Astrocyte of the cerebellum (primary cell): ENCODE measurements at regions not wholly inside any gene's neighbourhood (a gene's known extent, or its start where the extent isn't known, plus 50 kb on each side); places are given as distances from the start of the nearest gene placed in this dataset.
A peak's percentile ranks its signal among the peaks of the same experiment; 100 is the strongest.

Experiments used
- DNase-seq: peaks from one replicate; pipeline ENCODE4 v3.0.0-alpha.2; 2011; ENCODE audit warnings: low read depth
- H3K4me3 ChIP-seq: 2 replicates; pipeline ENCODE4 v1.5.1; 2011; ENCODE audit warnings: mild to moderate bottlenecking, low read depth, low read length, moderate library complexity
- CTCF ChIP-seq: IDR thresholded peaks from 2 replicates; pipeline ENCODE4 v1.5.1; 2012; ENCODE audit warnings: low read length, low read depth, moderate library complexity, mild to moderate bottlenecking; ENCODE audit errors: missing control alignments
- in situ Hi-C: cut with HindIII; loops from 2 replicates; pipeline ENCODE4 v1.10.0; 2017; ENCODE audit warnings: low sequenced_read_pairs

DNA sequence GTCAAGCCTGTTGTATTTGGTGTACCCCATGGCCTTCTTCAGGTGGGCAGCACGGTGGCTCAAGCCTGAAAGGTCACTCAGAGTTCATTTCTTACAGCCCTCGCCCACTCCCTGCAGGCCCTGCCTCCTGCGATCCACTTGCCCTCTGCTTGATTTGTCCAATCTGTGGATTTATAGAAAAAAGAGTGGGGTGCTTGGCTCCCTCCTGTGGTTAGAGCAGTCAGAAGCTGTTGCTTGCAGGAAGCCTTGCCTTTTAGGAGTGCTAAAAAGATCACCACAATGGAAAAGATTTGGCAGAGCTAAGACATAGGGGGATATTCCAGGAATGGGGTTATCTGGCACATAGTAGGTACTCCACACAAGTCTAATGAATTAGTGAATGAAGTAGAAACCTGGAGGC, 108.0 kb upstream of the TRABD2B start:
- TF ChIP-seq CTCF, result no peak
- in situ Hi-C loops, result no loop called here
- no peak for DNase-seq
- H3K4me3 ChIP-seq, result no peak overlapping the region

DNA sequence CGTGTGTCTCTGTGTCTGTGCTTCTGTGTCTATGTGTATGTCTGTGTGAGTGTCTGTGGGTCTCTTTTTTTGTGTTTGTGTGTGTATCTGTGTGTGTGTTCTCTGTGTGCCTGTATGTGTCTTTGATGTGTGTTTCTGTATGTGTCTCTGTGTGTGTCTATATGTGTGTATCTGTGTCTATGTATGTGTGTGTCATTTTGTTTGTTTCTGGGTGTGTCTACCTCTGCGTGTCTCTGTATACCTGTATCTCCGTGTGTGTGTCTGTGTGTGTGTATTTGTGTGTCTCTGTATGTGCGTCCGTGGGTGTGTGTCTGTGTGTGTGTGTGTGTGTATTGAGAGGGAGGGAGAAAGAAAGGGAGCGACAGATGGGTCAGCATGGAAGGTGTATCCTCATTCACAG, 106.3 kb upstream of the TRABD2B start:
- H3K4me3 ChIP-seq, result no peak overlapping the region
- DNase-seq, result no peak
- in situ Hi-C loops, result no loop called here
- TF ChIP-seq CTCF, result no peak

- no peak for DNase-seq
- in situ Hi-C loops, result no loop called here
- TF ChIP-seq CTCF, result no peak
These were observed 105.6 kb upstream of the TRABD2B start for GRCh38 chr1:48102766-48103165.

GRCh38 chr1:48099072-48099773, 102.0 kb upstream of the TRABD2B start:
- in situ Hi-C loops, result no loop called here
- no peak for DNase-seq
- H3K4me3 ChIP-seq, result no peak overlapping the region
- no peak for TF ChIP-seq CTCF

More at GRCh38 chr1:48102766-48103165, 105.6 kb upstream of the TRABD2B start:
- H3K4me3 ChIP-seq, result no peak overlapping the region

DNA sequence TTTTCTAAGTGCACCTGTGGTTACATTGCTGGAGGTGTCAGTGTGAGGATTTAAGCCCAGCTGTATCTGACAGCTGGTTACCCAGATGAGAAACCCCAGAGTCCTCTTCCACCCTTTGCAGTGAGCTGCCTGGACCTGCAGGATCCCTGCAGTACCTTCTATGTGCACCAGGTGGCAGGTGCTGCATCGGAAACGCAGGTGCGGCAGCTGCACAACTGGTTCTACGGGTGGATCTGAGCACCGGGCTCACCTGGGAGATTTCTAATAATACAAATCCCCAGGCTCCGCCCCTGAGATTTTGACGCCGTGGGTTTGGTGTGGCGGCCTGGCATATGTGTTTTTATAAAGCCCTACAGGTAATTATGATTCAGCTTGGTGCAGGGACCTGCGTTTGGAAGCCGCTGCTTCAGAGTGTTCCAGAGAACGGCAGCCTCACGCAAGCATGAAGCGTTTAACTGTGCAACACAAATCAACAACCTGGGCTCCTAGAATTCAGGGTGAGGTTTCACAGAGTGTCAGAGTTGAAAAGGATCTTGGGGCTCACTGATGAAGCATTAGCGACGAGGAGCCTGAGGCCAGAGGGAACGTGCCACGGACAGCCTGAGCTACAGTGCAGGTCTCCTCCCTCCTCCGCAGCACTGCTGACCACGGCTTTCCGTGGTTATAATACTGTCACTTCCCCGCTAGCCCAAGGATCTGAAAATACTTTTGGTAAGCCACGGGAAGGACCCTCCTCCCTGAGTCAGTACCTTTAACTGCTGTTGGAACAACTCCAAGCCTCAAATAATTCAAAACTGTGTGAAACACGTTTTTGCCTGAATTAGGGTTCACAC, 96.7 kb upstream of the TRABD2B start:
- in situ Hi-C loops, result no loop called here
- H3K4me3 ChIP-seq, result no peak overlapping the region

DNA sequence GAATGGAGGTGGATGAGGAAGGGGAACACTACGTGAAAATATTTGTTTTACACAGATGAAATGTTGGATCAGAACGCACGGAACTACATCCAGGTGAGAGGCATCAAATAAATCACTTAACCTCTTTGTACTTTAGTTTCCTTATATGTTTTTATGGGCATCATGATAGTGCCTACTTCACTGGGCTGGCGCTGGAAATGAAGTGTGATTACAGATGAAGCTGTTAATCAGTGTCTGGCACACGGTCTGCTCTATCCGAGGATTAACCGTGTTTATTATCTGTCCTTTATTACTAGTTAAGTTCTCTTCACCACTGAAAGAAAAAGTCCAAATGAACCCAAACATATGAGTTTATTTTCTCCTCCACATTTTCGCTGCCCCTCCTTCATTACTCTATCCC, 96.0 kb upstream of the TRABD2B start:
- no peak for DNase-seq
- H3K4me3 ChIP-seq, result no peak overlapping the region
- in situ Hi-C loops, result no loop called here
- TF ChIP-seq CTCF, result no peak

More for the DNA sequence above, 96.7 kb upstream of the TRABD2B start:
- peak; percentile 81 for TF ChIP-seq CTCF
- peak; percentile 12 for DNase-seq
